ENCODE measurements at regions not wholly inside any gene's neighbourhood (a gene's known extent, or its start where the extent isn't known, plus 50 kb on each side); places are given as distances from the start of the nearest gene placed in this dataset.

DNA sequence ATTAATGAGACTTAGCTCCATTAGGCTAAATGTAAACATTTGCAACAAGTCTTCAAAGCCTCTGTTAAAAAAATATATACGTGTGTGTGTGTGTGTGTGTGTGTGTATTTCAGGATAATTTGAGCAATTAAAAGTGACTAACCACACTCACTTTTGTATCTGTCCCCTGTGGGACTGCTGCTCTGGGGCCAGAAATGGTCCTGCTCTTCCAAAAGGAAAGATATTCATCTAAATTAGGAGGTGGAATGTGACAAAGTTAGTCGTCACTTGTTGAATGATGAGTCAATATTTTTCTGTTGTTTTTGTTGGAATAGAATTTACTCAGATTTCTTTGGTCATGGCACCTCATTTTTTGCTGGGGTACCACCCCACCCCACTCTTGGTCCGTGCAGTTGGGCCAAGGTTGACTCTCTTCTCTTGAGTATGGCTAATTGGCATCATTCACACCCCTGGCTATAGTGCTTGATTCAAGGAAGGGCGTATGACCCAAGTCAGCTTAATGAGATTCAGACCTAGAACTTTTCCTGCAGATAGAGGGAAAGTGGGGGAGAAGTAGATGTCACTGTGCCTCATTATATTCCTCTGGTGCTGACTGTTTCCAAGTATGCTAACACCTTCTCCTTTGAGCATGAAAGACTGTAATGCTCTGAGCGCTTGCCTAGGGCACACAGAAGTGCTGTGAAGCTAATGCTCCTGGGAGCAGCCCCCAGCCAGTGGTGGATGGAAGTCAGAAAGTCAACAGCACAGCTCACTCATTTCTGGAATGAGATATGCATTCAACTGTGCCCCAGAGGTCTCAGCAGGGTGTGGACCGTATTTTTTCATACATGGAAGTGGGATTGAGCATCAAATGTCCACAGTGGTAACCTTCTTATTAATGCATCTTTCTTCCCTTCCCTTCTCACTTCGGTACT is 577.0 kb upstream of the TBX3 start:
- H3K27me3 ChIP-seq (ENCODE audit: control insufficient read depth, insufficient read depth, low read length) = no peaks in the 10 kb centered on the region
- H3K9me3 ChIP-seq (ENCODE audit: control insufficient read depth, insufficient read depth, low read depth, low read length) = no peaks in the 10 kb centered on the region
- H3K4me1 ChIP-seq (ENCODE audit: control insufficient read depth, extremely low read depth, insufficient read depth, low read length) = no peaks in the 10 kb centered on the region
- DNase-seq (ENCODE audit: low read depth in 2 of 2) = no peak
- no peak overlapping the region for H3K4me3 ChIP-seq (replicated peaks in 1 of 4; ENCODE audit: control extremely low read depth in 1 of 4, insufficient read depth in 1 of 4, low read depth in 3 of 4, low read length in 4 of 4)
- H3K36me3 ChIP-seq (ENCODE audit: control insufficient read depth, insufficient read depth, low read length) = no peaks in the 10 kb centered on the region
- H3K9ac ChIP-seq (ENCODE audit: insufficient read depth, low read length) = no peak overlapping the region
- no peaks in the 10 kb centered on the region for H4K20me1 ChIP-seq (ENCODE audit: control insufficient read depth, extremely low read depth, insufficient read depth, low read length)
- no peak overlapping the region for H2AFZ ChIP-seq (ENCODE audit: low read length)
- H3K4me2 ChIP-seq (ENCODE audit: extremely low read depth, insufficient read depth, low read length) = no peak overlapping the region
- no peak overlapping the region for H3K27ac ChIP-seq (ENCODE audit: insufficient read depth, low read length)
- H3K79me2 ChIP-seq (ENCODE audit: control insufficient read depth, insufficient read depth, low read length) = no peaks in the 10 kb centered on the region
- TF ChIP-seq EZH2 (IDR thresholded peaks at IDR 0.05; ENCODE audit: low read length, missing control alignments) = no peak
- TF ChIP-seq, protein P1, sequence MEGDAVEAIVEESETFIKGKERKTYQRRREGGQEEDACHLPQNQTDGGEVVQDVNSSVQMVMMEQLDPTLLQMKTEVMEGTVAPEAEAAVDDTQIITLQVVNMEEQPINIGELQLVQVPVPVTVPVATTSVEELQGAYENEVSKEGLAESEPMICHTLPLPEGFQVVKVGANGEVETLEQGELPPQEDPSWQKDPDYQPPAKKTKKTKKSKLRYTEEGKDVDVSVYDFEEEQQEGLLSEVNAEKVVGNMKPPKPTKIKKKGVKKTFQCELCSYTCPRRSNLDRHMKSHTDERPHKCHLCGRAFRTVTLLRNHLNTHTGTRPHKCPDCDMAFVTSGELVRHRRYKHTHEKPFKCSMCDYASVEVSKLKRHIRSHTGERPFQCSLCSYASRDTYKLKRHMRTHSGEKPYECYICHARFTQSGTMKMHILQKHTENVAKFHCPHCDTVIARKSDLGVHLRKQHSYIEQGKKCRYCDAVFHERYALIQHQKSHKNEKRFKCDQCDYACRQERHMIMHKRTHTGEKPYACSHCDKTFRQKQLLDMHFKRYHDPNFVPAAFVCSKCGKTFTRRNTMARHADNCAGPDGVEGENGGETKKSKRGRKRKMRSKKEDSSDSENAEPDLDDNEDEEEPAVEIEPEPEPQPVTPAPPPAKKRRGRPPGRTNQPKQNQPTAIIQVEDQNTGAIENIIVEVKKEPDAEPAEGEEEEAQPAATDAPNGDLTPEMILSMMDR (conservative IDR thresholded peaks at IDR 0.05 in 1 of 2, IDR thresholded peaks at IDR 0.05 in 1 of 2; ENCODE audit: low read depth in 1 of 2, low read length in 2 of 2) = no peak

DNA sequence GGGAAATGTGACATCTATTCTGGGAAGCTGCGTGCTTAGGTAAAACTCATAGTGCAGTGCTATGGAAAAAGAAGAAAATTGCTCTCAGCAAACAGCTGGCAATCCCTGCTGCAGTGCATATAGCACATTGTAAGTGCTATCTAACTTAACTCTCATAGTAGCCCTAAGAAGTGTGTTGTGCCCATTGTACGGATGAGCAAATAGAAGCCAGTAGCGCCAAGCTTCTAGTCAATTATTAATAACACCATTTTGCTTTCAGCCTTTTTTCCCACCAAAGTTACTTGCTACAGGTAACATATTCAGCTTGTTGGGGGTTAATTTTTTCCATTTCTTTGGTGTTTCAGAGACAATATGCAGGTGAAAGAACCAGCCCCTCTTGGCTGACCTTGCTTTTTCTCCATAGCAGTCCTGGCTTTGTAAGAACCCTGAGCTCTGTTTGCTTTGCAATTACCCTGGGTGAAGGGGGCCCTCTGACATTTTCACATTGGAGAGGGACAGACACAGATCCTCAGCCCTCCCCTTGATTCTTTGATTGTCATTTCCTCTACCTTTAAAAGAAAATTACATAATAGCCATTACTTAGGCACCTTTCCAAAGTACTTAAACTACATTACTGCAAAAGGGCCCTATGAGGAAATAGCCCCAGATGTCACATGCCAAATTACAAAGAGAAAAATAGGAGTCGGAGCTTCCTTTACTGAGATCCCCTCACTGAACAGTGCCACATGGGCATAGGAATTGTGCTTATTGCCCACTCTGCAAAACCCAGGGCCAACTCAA is 576.2 kb upstream of the TBX3 start:
- Histone ChIP-seq H3K4me1 (ENCODE audit: control insufficient read depth, extremely low read depth, insufficient read depth, low read length) (no peaks in the 10 kb centered on the region), H3K4me3 (replicated peaks in 1 of 4; ENCODE audit: control extremely low read depth in 1 of 4, insufficient read depth in 1 of 4, low read depth in 3 of 4, low read length in 4 of 4) (no peak overlapping the region), H2AFZ (ENCODE audit: low read length) (no peak overlapping the region), H3K4me2 (ENCODE audit: extremely low read depth, insufficient read depth, low read length) (no peak overlapping the region), H3K79me2 (ENCODE audit: control insufficient read depth, insufficient read depth, low read length) (no peaks in the 10 kb centered on the region), H3K27me3 (ENCODE audit: control insufficient read depth, insufficient read depth, low read length) (no peaks in the 10 kb centered on the region), H3K9me3 (ENCODE audit: control insufficient read depth, insufficient read depth, low read depth, low read length) (no peaks in the 10 kb centered on the region), H3K27ac (ENCODE audit: insufficient read depth, low read length) (no peak overlapping the region), H4K20me1 (ENCODE audit: control insufficient read depth, extremely low read depth, insufficient read depth, low read length) (no peaks in the 10 kb centered on the region), H3K36me3 (ENCODE audit: control insufficient read depth, insufficient read depth, low read length) (no peaks in the 10 kb centered on the region), H3K9ac (ENCODE audit: insufficient read depth, low read length) (no peak overlapping the region)
- DNase-seq (ENCODE audit: low read depth in 2 of 2) = no peak
- TF ChIP-seq EZH2 (IDR thresholded peaks at IDR 0.05; ENCODE audit: low read length, missing control alignments) = no peak
- TF ChIP-seq, protein P1 (conservative IDR thresholded peaks at IDR 0.05 in 1 of 2, IDR thresholded peaks at IDR 0.05 in 1 of 2; ENCODE audit: low read depth in 1 of 2, low read length in 2 of 2) = no peak

DNA sequence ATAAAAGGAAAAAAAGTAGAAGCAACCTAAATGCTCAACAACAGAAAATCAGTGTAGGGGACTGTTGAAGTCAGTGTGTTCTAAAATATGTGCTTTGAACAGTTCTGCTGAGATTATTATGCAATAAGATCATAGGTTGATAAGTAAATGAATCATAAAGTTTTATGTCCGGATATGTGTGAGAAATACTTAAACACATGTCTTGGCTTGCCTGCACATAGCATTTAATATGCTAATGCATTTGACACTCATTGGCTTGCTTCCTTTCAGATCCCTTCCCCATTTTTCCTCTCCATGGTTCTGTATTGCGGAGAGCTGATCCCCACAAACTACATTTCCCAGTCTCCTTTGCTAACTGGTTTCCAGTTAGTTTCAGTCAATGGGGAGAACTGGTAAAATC is 573.8 kb upstream of the TBX3 start:
- DNase-seq (ENCODE audit: low read depth in 2 of 2) = peak; percentile 37 to 72
- Histone ChIP-seq H3K4me1 (ENCODE audit: control insufficient read depth, extremely low read depth, insufficient read depth, low read length) (no peaks in the 10 kb centered on the region), H3K4me3 (replicated peaks in 1 of 4; ENCODE audit: control extremely low read depth in 1 of 4, insufficient read depth in 1 of 4, low read depth in 3 of 4, low read length in 4 of 4) (no peak overlapping the region), H3K79me2 (ENCODE audit: control insufficient read depth, insufficient read depth, low read length) (no peaks in the 10 kb centered on the region), H3K4me2 (ENCODE audit: extremely low read depth, insufficient read depth, low read length) (no peak overlapping the region), H4K20me1 (ENCODE audit: control insufficient read depth, extremely low read depth, insufficient read depth, low read length) (no peaks in the 10 kb centered on the region), H3K36me3 (ENCODE audit: control insufficient read depth, insufficient read depth, low read length) (no peaks in the 10 kb centered on the region), H3K9ac (ENCODE audit: insufficient read depth, low read length) (no peak overlapping the region), H3K27ac (ENCODE audit: insufficient read depth, low read length) (no peak overlapping the region), H2AFZ (ENCODE audit: low read length) (no peak overlapping the region), H3K27me3 (ENCODE audit: control insufficient read depth, insufficient read depth, low read length) (no peaks in the 10 kb centered on the region), H3K9me3 (ENCODE audit: control insufficient read depth, insufficient read depth, low read depth, low read length) (no peaks in the 10 kb centered on the region)
- TF ChIP-seq, protein P1 (conservative IDR thresholded peaks at IDR 0.05 in 1 of 2, IDR thresholded peaks at IDR 0.05 in 1 of 2; ENCODE audit: low read depth in 1 of 2, low read length in 2 of 2) = no peak
- no peak for TF ChIP-seq EZH2 (IDR thresholded peaks at IDR 0.05; ENCODE audit: low read length, missing control alignments)

Measured in fibroblast of lung (primary cell).